ENCODE measurements at regions not wholly inside any gene's neighbourhood (a gene's known extent, or its start where the extent isn't known, plus 50 kb on each side); places are given as distances from the start of the nearest gene placed in this dataset.
"Not testable (repeated sequence)": the region's sequence is repeated elsewhere in the genome, so short reads cannot be mapped to it uniquely, and the experiment has no call there.

- no peak for DNase-seq (ENCODE audit: low read depth)
Measured at GRCh38 chr17:33697557-33697956, 404.5 kb upstream of the ASIC2 start.

GRCh38 chr17:33701910-33702309 lies 408.8 kb upstream of the ASIC2 start:
- DNase-seq (ENCODE audit: low read depth): no peak

GRCh38 chr17:33704856-33705255 lies 411.8 kb upstream of the ASIC2 start:
- no peak for DNase-seq (ENCODE audit: low read depth)

GRCh38 chr17:33709881-33710280 lies 416.8 kb upstream of the ASIC2 start:
- no peak for DNase-seq (ENCODE audit: low read depth)

GRCh38 chr17:33712120-33712519 lies 419.0 kb upstream of the ASIC2 start:
- DNase-seq (ENCODE audit: low read depth): no peak

GRCh38 chr17:33716957-33717356 lies 423.9 kb upstream of the ASIC2 start:
- DNase-seq (ENCODE audit: low read depth): no peak

- DNase-seq (ENCODE audit: low read depth): not testable (repeated sequence)
Measured at GRCh38 chr17:33723736-33724135, 430.6 kb upstream of the ASIC2 start.

GRCh38 chr17:33725675-33726271 lies 432.7 kb upstream of the ASIC2 start:
- DNase-seq (ENCODE audit: low read depth): no peak

GRCh38 chr17:33730131-33730530 lies 437.0 kb upstream of the ASIC2 start:
- no peak for DNase-seq (ENCODE audit: low read depth)

- DNase-seq (ENCODE audit: low read depth): no peak
Measured at GRCh38 chr17:33732116-33732515, 439.0 kb upstream of the ASIC2 start.

- DNase-seq (ENCODE audit: low read depth): no peak
Measured at GRCh38 chr17:33739714-33740113, 446.6 kb upstream of the ASIC2 start.

- DNase-seq (ENCODE audit: low read depth): no peak
Measured at GRCh38 chr17:33745047-33745760, 452.1 kb upstream of the ASIC2 start.

- DNase-seq (ENCODE audit: low read depth): no peak
Measured at GRCh38 chr17:33749171-33749570, 456.1 kb upstream of the ASIC2 start.

- peak; percentile 47 for DNase-seq (ENCODE audit: low read depth)
Measured at GRCh38 chr17:33750943-33751701, 458.0 kb upstream of the ASIC2 start.

GRCh38 chr17:33751702-33752065 lies 458.6 kb upstream of the ASIC2 start:
- no peak for DNase-seq (ENCODE audit: low read depth)

- DNase-seq (ENCODE audit: low read depth): no peak
Measured at GRCh38 chr17:33753452-33753851, 460.4 kb upstream of the ASIC2 start.

- DNase-seq (ENCODE audit: low read depth): no peak
Measured at GRCh38 chr17:33756021-33756420, 462.9 kb upstream of the ASIC2 start.

GRCh38 chr17:33765871-33766270 lies 472.8 kb upstream of the ASIC2 start:
- no peak for DNase-seq (ENCODE audit: low read depth)

GRCh38 chr17:33766721-33767120 lies 473.6 kb upstream of the ASIC2 start:
- DNase-seq (ENCODE audit: low read depth): no peak

GRCh38 chr17:33769066-33769465 lies 476.0 kb upstream of the ASIC2 start:
- no peak for DNase-seq (ENCODE audit: low read depth)

- no peak for DNase-seq (ENCODE audit: low read depth)
Measured at GRCh38 chr17:33776304-33776703, 478.8 kb upstream of the CCL2 start.

GRCh38 chr17:33776903-33777302 lies 478.2 kb upstream of the CCL2 start:
- DNase-seq (ENCODE audit: low read depth): no peak

- DNase-seq (ENCODE audit: low read depth): no peak
Measured at GRCh38 chr17:33777674-33778073, 477.4 kb upstream of the CCL2 start.

Data from stimulated activated CD8-positive, alpha-beta memory T cell treated with anti-CD3 and anti-CD28 coated beads, Interleukin-15, amount 100 ng/mL, for 1 hour (primary cell).